ENCODE measurements at regions not wholly inside any gene's neighbourhood (a gene's known extent, or its start where the extent isn't known, plus 50 kb on each side); places are given as distances from the start of the nearest gene placed in this dataset.

DNA sequence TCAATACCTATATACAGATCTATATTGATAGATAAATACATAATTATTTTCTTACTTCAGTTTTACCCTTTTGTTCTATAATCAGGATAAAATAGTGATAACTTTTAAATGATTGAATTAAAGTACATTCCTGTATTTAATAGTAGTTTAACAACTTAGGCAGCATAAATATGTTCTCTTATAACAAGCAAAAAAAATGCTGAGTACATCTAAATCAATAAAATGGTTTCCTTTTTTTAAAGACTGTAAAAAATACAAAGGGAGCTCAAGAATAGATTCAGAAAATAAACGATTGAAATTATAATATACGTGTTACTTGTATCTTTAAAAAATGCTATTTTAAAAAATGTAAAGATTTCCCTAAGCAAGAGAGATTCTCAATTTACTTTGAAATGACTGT, 393.7 kb upstream of the TMEM132C start:
- TF ChIP-seq TCF12 (IDR thresholded peaks at IDR 0.05; ENCODE audit: low read depth) (no peak), NFIC (IDR thresholded peaks at IDR 0.05) (no peak), USF1 (IDR thresholded peaks at IDR 0.05) (no peak), CREB1 (IDR thresholded peaks at IDR 0.05; ENCODE audit: low read depth) (no peak), YY1 (IDR thresholded peaks at IDR 0.05; ENCODE audit: low read depth) (no peak), FOXM1 (IDR thresholded peaks at IDR 0.05; ENCODE audit: borderline replicate concordance, low read depth) (no peak), CEBPB (IDR thresholded peaks at IDR 0.05) (no peak), RAD21 (IDR thresholded peaks at IDR 0.05; ENCODE audit: low read depth) (no peak), TAF1 (IDR thresholded peaks at IDR 0.05; ENCODE audit: low read depth) (no peak), EP300 (IDR thresholded peaks at IDR 0.05; ENCODE audit: borderline replicate concordance) (no peak), TEAD4 (IDR thresholded peaks at IDR 0.05) (no peak), EGR1 (IDR thresholded peaks at IDR 0.05) (no peak), ZBTB7A (IDR thresholded peaks at IDR 0.05; ENCODE audit: low read depth) (no peak)
- TF ChIP-seq, protein P1, sequence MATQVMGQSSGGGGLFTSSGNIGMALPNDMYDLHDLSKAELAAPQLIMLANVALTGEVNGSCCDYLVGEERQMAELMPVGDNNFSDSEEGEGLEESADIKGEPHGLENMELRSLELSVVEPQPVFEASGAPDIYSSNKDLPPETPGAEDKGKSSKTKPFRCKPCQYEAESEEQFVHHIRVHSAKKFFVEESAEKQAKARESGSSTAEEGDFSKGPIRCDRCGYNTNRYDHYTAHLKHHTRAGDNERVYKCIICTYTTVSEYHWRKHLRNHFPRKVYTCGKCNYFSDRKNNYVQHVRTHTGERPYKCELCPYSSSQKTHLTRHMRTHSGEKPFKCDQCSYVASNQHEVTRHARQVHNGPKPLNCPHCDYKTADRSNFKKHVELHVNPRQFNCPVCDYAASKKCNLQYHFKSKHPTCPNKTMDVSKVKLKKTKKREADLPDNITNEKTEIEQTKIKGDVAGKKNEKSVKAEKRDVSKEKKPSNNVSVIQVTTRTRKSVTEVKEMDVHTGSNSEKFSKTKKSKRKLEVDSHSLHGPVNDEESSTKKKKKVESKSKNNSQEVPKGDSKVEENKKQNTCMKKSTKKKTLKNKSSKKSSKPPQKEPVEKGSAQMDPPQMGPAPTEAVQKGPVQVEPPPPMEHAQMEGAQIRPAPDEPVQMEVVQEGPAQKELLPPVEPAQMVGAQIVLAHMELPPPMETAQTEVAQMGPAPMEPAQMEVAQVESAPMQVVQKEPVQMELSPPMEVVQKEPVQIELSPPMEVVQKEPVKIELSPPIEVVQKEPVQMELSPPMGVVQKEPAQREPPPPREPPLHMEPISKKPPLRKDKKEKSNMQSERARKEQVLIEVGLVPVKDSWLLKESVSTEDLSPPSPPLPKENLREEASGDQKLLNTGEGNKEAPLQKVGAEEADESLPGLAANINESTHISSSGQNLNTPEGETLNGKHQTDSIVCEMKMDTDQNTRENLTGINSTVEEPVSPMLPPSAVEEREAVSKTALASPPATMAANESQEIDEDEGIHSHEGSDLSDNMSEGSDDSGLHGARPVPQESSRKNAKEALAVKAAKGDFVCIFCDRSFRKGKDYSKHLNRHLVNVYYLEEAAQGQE (IDR thresholded peaks at IDR 0.05; ENCODE audit: low read depth), result no peak
- TF ChIP-seq, protein P2, sequence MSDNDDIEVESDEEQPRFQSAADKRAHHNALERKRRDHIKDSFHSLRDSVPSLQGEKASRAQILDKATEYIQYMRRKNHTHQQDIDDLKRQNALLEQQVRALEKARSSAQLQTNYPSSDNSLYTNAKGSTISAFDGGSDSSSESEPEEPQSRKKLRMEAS (IDR thresholded peaks at IDR 0.05), result no peak

DNA sequence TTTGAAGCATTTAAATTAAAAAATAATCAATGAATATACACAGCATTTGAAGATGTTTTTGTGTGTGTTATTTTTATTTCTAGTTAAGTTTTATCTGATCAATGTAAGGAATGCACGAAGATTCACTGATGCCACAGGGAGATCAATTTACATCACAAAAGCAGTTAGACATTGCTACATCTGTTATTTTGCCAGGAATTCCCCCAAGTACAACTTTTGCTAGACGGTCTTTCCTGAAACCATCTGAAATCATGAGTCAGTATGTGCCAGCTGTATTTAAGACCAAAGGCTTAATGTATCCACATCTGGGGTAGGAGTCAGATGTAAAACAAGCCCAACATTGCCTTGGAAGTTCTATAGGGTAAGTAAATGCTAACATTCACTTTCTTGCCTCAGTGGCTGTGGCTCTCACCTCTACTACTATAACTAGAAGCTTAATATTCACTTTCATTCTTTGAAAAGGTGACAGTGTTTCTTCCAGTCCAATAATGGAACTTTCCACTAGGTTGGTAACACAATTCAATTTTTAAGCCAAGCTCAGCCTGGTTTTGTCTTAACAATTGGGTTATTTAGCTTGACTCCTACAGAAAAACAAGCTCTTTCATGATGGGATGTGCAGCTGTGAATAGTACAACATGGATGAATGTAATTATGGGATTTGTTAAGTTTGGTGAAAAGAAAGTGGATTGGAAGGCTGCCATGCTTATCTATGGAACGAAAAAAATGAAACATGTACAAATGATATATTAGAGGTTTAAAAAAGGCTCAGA, 385.4 kb upstream of the TMEM132C start:
- TF ChIP-seq USF1 (IDR thresholded peaks at IDR 0.05) (no peak), EGR1 (IDR thresholded peaks at IDR 0.05) (no peak), CREB1 (IDR thresholded peaks at IDR 0.05; ENCODE audit: low read depth) (no peak), ZBTB7A (IDR thresholded peaks at IDR 0.05; ENCODE audit: low read depth) (no peak), CEBPB (IDR thresholded peaks at IDR 0.05) (no peak), YY1 (IDR thresholded peaks at IDR 0.05; ENCODE audit: low read depth) (no peak), FOXM1 (IDR thresholded peaks at IDR 0.05; ENCODE audit: borderline replicate concordance, low read depth) (no peak), EP300 (IDR thresholded peaks at IDR 0.05; ENCODE audit: borderline replicate concordance) (no peak), TCF12 (IDR thresholded peaks at IDR 0.05; ENCODE audit: low read depth) (no peak), TAF1 (IDR thresholded peaks at IDR 0.05; ENCODE audit: low read depth) (no peak), RAD21 (IDR thresholded peaks at IDR 0.05; ENCODE audit: low read depth) (no peak), NFIC (IDR thresholded peaks at IDR 0.05) (no peak), TEAD4 (IDR thresholded peaks at IDR 0.05) (no peak)
- TF ChIP-seq, protein P2 (IDR thresholded peaks at IDR 0.05), result no peak
- TF ChIP-seq, protein P1 (IDR thresholded peaks at IDR 0.05; ENCODE audit: low read depth), result no peak

DNA sequence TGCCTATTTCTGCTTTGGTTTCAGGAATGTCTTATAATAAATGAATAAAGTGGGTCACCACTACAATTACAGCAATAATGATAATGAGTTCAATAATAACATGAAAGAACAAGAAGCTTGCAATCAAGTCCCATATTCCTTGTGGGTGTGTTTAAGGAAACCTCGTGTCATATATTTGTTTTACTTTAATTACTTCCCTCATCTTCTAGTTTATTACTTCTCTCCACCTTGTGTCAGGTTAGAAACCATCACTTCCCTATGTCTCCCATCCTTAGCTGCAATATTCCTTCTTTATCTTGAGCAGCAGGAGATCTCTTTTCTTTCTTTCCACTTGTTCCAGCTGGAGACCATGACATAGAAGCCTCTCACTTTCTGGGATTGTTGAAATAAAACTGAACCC, 384.0 kb upstream of the TMEM132C start:
- TF ChIP-seq, protein P1 (IDR thresholded peaks at IDR 0.05; ENCODE audit: low read depth), result no peak
- no peak for TF ChIP-seq TCF12 (IDR thresholded peaks at IDR 0.05; ENCODE audit: low read depth)
- TF ChIP-seq, protein P2 (IDR thresholded peaks at IDR 0.05), result no peak
- TF ChIP-seq CEBPB (IDR thresholded peaks at IDR 0.05), result no peak
- TF ChIP-seq USF1 (IDR thresholded peaks at IDR 0.05), result no peak
- TF ChIP-seq FOXM1 (IDR thresholded peaks at IDR 0.05; ENCODE audit: borderline replicate concordance, low read depth), result no peak
- no peak for TF ChIP-seq TEAD4 (IDR thresholded peaks at IDR 0.05)
- TF ChIP-seq YY1 (IDR thresholded peaks at IDR 0.05; ENCODE audit: low read depth), result no peak
- TF ChIP-seq TAF1 (IDR thresholded peaks at IDR 0.05; ENCODE audit: low read depth), result no peak
- no peak for TF ChIP-seq NFIC (IDR thresholded peaks at IDR 0.05)
- TF ChIP-seq CREB1 (IDR thresholded peaks at IDR 0.05; ENCODE audit: low read depth), result no peak
- TF ChIP-seq EGR1 (IDR thresholded peaks at IDR 0.05), result no peak
- no peak for TF ChIP-seq ZBTB7A (IDR thresholded peaks at IDR 0.05; ENCODE audit: low read depth)
- no peak for TF ChIP-seq RAD21 (IDR thresholded peaks at IDR 0.05; ENCODE audit: low read depth)
- no peak for TF ChIP-seq EP300 (IDR thresholded peaks at IDR 0.05; ENCODE audit: borderline replicate concordance)
